Mesothelial cell of epicardium (in vitro differentiated cells): ENCODE measurements at regions not wholly inside any gene's neighbourhood (a gene's known extent, or its start where the extent isn't known, plus 50 kb on each side); places are given as distances from the start of the nearest gene placed in this dataset.

Source experiments
- DNase-seq, 2 experiments: peaks; one replicate each; pipeline ENCODE4 v3.0.0; 2021; ENCODE audit warnings: low spot score in 2 of 2; ENCODE audit not compliant: unreplicated experiment in 2 of 2
- H3K27ac Mint-ChIP-seq: 2 replicates; pipeline ENCODE4 v1.8.0; 2021; ENCODE audit warnings: mixed read lengths
- H3K27me3 Mint-ChIP-seq: 2 replicates; pipeline ENCODE4 v1.8.0; 2021; ENCODE audit warnings: low read depth, mixed read lengths
- H3K36me3 Mint-ChIP-seq: 2 replicates; pipeline ENCODE4 v1.8.0; 2021; ENCODE audit warnings: mixed read lengths
- H3K4me1 Mint-ChIP-seq: 2 replicates; pipeline ENCODE4 v1.8.0; 2021; ENCODE audit warnings: mixed read lengths
- H3K4me3 Mint-ChIP-seq: 2 replicates; pipeline ENCODE4 v1.8.0; 2021; ENCODE audit warnings: mild to moderate bottlenecking, moderate library complexity, mixed read lengths
- H3K9me3 Mint-ChIP-seq: 2 replicates; pipeline ENCODE4 v1.8.0; 2021; ENCODE audit warnings: mixed read lengths
- TF ChIP-seq, protein P1 (sequence below): fragments of 200-600 bp; sonication (generic); IDR thresholded peaks from one replicate; pipeline ENCODE4 v1.5.0; 2021; ENCODE audit warnings: antibody characterized with exemption; ENCODE audit not compliant: unreplicated experiment

- Mint-ChIP-seq H3K27ac (peak overlapping the region; percentile 78), H3K27me3 (no peaks in the 10 kb centered on the region), H3K9me3 (no peaks in the 10 kb centered on the region), H3K36me3 (no peaks in the 10 kb centered on the region), H3K4me1 (peaks cover 72% of the 10 kb centered on the region), H3K4me3 (no peak overlapping the region)
- DNase-seq = no peak
- TF ChIP-seq, protein P1, sequence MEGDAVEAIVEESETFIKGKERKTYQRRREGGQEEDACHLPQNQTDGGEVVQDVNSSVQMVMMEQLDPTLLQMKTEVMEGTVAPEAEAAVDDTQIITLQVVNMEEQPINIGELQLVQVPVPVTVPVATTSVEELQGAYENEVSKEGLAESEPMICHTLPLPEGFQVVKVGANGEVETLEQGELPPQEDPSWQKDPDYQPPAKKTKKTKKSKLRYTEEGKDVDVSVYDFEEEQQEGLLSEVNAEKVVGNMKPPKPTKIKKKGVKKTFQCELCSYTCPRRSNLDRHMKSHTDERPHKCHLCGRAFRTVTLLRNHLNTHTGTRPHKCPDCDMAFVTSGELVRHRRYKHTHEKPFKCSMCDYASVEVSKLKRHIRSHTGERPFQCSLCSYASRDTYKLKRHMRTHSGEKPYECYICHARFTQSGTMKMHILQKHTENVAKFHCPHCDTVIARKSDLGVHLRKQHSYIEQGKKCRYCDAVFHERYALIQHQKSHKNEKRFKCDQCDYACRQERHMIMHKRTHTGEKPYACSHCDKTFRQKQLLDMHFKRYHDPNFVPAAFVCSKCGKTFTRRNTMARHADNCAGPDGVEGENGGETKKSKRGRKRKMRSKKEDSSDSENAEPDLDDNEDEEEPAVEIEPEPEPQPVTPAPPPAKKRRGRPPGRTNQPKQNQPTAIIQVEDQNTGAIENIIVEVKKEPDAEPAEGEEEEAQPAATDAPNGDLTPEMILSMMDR = no peak
These were observed 228.9 kb upstream of the CAND1 start for GRCh38 chr12:67039995-67040860.

- no peaks in the 10 kb centered on the region for H3K36me3 Mint-ChIP-seq
These were observed 228.4 kb upstream of the CAND1 start for GRCh38 chr12:67040861-67041137.

DNA sequence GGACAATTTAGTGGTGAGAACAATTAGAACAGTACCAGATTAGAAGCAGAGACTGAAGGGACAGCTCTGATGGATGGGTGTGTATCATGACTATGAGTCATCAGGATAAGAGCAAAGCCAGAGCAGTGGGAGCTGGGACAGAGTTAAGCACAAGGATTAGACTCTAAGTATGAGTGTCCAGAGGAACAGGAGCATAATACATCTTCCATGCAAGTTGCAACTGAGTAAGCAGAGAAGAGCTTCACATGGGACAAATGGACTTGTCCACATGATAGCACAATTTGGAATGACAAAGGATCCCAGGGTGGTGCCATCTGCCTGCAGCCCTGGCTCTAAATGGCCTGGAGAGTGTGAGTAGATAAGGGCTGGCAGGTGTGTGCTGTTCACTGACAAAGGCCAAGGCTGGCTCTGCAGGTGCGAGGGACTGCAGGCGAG is 226.4 kb upstream of the CAND1 start:
- no peak overlapping the region for H3K4me3 Mint-ChIP-seq
- H3K4me1 Mint-ChIP-seq = peaks cover 76% of the 10 kb centered on the region
- H3K9me3 Mint-ChIP-seq = no peaks in the 10 kb centered on the region
- no peaks in the 10 kb centered on the region for H3K36me3 Mint-ChIP-seq
- TF ChIP-seq, protein P1 = no peak
- no peaks in the 10 kb centered on the region for H3K27me3 Mint-ChIP-seq
- H3K27ac Mint-ChIP-seq = peak overlapping the region; percentile 81
- no peak for DNase-seq

More at GRCh38 chr12:67040861-67041137, 228.4 kb upstream of the CAND1 start:
- Mint-ChIP-seq H3K9me3 (no peaks in the 10 kb centered on the region), H3K4me3 (no peak overlapping the region), H3K27ac (peak overlapping the region; percentile 78), H3K27me3 (no peaks in the 10 kb centered on the region), H3K4me1 (peaks cover 72% of the 10 kb centered on the region)
- DNase-seq = no peak
- TF ChIP-seq, protein P1 = no peak

GRCh38 chr12:67043771-67044170 is 225.4 kb upstream of the CAND1 start:
- DNase-seq = no peak
- Mint-ChIP-seq H3K9me3 (no peaks in the 10 kb centered on the region), H3K27ac (peak overlapping the region; percentile 81), H3K36me3 (no peaks in the 10 kb centered on the region), H3K4me3 (no peak overlapping the region), H3K4me1 (peaks cover 65% of the 10 kb centered on the region), H3K27me3 (no peaks in the 10 kb centered on the region)
- TF ChIP-seq, protein P1 = no peak

GRCh38 chr12:67045650-67046049 is 223.5 kb upstream of the CAND1 start:
- H3K9me3 Mint-ChIP-seq = no peaks in the 10 kb centered on the region
- no peaks in the 10 kb centered on the region for H3K36me3 Mint-ChIP-seq
- H3K27me3 Mint-ChIP-seq = no peaks in the 10 kb centered on the region
- peaks cover 50% of the 10 kb centered on the region for H3K4me1 Mint-ChIP-seq
- DNase-seq = no peak
- TF ChIP-seq, protein P1 = no peak
- H3K27ac Mint-ChIP-seq = peak overlapping the region; percentile 56
- no peak overlapping the region for H3K4me3 Mint-ChIP-seq
